GM18505 (cell line): ENCODE measurements at regions not wholly inside any gene's neighbourhood (a gene's known extent, or its start where the extent isn't known, plus 50 kb on each side); places are given as distances from the start of the nearest gene placed in this dataset.

Experiments used
- ATAC-seq: cut with Tn5 transposase; IDR thresholded peaks from one replicate; pipeline ENCODE4 v1.9.1; 2021; ENCODE audit not compliant: unreplicated experiment
- POLR2A ChIP-seq: IDR thresholded peaks from 4 replicates; pipeline ENCODE4 v1.6.1; 2011; ENCODE audit warnings: borderline replicate concordance; ENCODE audit not compliant: insufficient read depth, insufficient read length; ENCODE audit errors: extremely low read depth

- TF ChIP-seq POLR2A, result no peak
These were observed 429.5 kb downstream of the CCDC85A start for GRCh38 chr2:56613254-56613653.

DNA sequence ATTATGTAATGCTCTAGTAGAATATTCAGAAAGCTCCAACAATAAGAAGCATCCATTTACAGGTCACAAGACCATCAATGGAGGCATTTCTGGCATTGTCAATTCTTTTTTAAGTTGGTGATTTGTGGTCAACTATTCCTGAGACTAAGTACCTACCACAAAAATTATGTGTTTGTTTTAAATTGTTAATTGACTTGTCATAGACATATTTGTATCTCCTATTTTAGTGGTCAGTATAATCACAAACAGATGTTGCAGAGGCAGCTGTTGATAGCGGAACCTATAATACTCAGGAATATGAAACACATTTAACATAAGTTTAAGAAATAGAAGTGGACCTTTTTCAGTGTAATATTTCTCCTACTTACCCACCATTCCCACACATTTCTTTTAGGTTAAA lies 430.1 kb downstream of the CCDC85A start:
- no peak for ATAC-seq
- no peak for TF ChIP-seq POLR2A

More at GRCh38 chr2:56613254-56613653, 429.5 kb downstream of the CCDC85A start:
- no peak for ATAC-seq

DNA sequence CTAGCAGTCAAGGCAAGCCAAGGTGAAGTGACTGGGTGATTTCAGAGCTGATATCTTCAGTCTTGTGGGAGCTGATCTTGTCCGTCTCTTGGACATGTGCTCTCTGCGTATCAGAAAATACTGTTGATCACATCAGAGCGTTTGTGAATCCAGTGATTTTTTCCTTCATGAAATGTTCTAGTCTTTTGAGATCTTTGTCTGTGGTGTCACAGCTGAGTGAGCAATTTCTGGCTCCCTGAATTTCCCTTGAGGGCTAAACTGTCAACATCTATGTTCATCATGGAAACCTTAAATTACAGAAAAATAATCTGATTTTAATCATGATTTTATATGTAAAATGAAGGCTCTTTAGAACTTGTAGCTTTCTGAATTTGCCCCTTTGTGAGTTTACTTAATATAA lies 432.0 kb downstream of the CCDC85A start:
- ATAC-seq, result no peak
- TF ChIP-seq POLR2A, result no peak

GRCh38 chr2:56624181-56624580 lies 440.4 kb downstream of the CCDC85A start:
- no peak for ATAC-seq
- TF ChIP-seq POLR2A, result no peak

DNA sequence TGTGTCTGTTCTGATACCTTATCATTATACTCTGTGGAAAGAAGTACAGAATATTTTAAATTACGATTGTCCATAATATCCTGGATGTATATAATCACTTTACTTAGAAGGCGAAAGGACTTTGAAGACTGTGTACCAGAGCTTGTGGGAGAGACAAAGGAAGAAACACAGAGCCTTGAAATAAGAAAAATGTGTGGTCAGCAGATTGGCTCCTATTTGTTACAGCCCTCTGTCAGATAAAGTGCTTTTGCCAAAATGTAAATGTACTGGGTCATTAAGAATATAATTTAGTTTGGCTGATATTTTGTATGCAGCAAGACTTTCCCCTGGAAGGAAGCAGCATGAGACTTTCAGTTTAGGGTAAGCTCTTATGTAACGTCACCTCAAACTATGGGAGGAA lies 443.1 kb downstream of the CCDC85A start:
- no peak for ATAC-seq
- no peak for TF ChIP-seq POLR2A

- TF ChIP-seq POLR2A, result no peak
- ATAC-seq, result no peak
These were observed 446.5 kb downstream of the CCDC85A start for GRCh38 chr2:56630286-56630685.

GRCh38 chr2:56647997-56648396 lies 464.2 kb downstream of the CCDC85A start:
- no peak for TF ChIP-seq POLR2A
- ATAC-seq, result no peak

DNA sequence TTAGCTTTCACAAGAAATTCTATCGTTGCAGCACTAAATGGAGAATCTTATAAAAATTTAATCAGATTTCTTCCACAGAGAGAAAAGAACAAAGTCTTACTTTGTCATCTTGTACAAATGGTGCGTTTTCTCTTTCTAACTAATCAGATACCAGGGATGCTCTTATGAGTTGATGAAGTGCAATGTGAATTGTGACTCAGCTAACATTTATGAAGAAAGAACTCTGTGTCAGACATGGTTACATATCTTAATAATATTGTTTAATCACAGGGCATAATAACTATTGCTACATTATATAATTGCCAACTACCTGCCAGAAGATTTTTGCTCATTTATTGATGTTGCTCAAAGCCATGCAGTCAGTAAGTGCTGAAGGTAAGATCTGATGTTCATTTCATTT lies 465.0 kb downstream of the CCDC85A start:
- no peak for TF ChIP-seq POLR2A
- ATAC-seq, result no peak

DNA sequence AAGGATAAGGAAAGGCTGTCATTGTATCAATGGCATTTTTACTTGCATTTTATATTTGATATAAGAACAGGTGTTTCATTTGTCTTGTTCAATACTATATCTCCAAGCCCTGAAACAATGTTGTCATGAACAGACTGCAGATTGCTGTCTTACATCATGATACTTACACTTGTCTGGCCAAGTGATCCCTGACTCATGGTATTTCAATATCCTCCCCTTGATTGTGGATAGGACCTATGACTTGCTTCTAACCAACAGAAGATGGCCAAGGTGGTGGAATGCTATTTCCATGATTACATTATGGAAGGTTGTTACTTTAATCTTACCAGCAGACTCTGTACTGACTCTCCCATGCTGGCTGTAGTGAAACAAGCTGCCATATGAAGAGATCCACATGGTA lies 471.1 kb downstream of the CCDC85A start:
- no peak for TF ChIP-seq POLR2A
- ATAC-seq, result no peak

GRCh38 chr2:56656826-56657225 lies 473.0 kb downstream of the CCDC85A start:
- ATAC-seq, result no peak
- TF ChIP-seq POLR2A, result no peak

- ATAC-seq, result no peak
- no peak for TF ChIP-seq POLR2A
These were observed 483.0 kb downstream of the CCDC85A start for GRCh38 chr2:56666777-56667176.

DNA sequence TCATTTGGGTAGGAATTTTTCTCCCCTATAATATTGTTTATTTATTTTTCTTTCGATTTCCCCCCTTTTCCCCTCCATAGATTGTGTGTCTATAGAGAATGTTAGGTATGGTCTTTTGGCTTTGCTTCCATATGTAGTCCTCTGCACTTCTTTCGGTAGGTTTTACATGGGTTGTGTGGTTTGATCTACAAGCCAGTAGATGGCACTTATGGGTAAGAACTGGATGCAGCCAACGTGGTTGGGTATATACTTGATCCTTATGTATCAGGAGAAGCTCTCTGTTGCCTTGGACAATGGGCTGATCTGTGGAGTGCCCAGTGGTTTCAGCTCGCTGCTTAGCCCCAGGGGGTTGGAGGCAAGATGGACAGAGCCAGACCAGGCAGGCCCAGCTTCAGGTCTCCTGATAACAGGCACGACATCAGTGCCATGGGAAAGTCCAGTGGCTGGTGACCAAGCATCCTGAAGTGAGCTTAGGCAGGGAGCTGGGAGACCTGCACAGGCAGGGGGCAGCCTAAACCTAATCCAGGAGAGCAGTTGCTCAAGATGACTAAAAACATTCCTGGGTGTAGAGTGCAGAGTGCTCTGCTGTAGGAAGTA lies 488.3 kb downstream of the CCDC85A start:
- no peak for TF ChIP-seq POLR2A
- ATAC-seq, result no peak

DNA sequence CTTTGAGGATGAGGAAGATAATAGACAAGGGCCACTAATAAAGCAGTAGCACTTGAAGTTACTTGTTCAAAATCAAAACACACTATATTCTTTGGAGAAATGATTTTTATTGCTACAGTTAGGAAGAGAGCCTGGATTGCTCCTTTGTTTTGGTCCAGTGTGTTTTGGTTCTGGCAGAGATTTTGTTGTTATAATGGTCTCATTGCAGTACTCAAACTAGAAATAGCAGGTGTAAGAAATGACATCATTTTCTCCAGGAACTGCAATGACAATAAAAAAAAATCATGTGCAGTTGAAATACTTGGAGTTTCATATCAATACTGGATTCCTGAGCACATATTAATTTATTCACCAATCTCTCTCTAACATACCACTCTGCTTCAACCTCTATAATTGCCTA lies 490.3 kb downstream of the CCDC85A start:
- no peak for TF ChIP-seq POLR2A
- no peak for ATAC-seq

- ATAC-seq, result no peak
These were observed 493.2 kb downstream of the CCDC85A start for GRCh38 chr2:56676966-56677365.

DNA sequence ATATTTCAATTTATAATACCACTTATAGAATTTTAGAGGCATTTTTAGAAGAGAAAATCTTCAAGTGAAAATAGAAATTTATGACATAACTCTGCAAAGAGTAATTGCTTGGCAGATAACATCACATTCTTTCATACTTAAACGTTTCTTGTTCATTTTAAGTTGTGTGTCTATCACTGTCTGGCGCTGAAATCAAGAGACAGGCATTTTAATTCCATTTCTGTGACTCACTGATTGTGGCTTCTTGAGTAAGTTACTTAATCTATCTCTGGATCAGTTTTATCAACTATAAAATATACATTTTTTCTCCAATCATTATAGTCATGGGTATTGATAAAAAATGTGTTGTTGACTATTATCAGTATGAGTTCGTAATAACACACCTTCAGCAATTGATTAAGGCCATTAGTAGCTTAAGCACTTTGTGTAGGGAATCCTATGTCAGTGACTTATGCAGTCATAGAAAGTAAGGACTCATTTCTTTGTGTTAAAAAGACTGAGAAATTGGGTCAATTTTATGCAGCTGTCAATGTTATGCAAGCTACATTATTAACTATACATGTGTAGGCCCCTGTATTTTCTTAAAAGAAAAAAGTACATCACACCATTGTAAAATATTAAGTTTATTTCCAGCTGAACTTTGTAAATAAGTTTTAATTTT lies 497.3 kb downstream of the CCDC85A start:
- no peak for TF ChIP-seq POLR2A
- ATAC-seq, result no peak

More at GRCh38 chr2:56676966-56677365, 493.2 kb downstream of the CCDC85A start:
- TF ChIP-seq POLR2A, result no peak

DNA sequence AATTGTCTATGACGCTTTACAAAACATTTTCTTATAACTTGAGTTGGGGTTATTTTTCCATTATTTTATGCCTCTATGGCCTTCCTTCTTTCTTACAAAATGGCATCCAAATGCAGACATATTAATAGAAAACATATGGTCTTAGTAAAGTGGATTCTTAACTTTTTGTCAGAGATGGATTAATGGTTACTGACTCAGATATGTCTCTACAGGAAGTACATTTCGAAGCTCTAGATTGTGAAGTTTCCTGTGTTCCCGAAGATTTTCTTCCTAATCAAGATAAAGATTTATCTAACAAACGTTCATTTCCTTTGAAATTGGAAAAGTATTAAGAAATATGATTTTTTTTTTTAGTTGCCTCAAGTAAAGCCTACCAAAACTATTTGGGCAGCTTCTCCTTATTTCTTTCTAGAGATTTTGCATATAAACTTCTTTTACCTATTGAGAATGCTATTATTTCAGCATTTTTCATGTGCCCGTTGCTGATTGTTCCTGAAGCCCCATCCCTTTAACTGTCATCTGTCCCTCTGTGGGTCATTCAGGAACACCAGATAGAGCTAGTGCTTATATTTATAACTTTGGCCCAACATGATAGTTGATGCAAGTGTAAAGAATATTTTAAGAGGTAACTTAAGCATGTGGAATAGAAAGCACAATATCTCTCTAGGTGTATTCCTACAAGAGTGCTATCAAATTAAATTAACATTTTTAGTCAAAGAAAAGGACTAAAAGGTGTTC lies 498.0 kb downstream of the CCDC85A start:
- ATAC-seq, result no peak
- TF ChIP-seq POLR2A, result no peak
